ENCODE measurements at regions not wholly inside any gene's neighbourhood (a gene's known extent, or its start where the extent isn't known, plus 50 kb on each side); places are given as distances from the start of the nearest gene placed in this dataset.

DNA sequence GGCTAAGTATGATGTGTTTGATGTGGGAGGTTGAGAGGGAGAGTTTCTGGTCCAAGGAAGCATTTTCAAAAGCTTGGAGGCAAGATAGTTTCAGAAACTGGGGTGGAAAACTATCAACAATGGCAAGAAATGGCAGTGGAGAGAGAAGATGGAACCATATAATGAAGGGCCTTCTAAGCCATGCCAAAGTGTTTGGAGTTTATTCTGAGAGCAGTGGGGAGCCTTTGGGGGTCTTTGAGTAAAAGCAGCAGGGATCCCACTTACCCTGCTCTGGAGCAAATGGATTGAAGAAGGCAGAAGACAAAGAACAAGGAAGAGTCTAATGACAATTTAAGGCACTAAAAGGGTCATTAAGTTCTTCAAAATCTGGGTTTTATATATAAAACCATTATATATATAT lies 538.9 kb downstream of the UTRN start:
- H3K36me3 ChIP-seq = peaks cover 0 to 18% of the 10 kb centered on the region in 2 donors
- intact Hi-C loops (cut with DNase I) = no loop called here

DNA sequence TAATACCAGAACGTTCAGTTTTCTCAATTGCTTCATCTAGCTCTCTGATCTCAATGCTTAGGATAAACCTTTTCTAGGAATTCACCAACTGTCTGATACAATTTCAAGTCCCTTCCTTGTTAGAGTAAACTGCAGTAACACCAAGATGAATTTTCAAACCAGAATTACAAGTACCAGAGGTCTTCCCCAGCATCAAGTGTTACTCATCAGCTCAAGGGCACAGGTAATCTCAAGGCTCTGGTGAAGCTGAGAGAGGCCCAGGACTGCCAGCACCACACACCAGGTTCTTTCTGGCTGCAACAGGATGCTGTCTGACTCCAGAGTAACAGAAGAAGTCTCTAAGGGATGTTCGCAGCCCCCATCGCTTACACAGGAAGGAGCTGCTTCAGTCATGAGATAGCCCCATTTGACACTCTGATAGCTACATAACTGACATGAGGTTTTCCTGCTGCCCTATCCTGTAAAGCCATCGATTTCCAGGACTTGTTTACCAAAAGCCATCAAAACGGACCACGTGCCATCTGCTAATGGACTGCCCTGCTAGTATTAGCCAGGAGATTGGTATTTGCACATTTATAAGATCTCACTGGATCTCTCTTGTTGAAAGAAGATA lies 549.4 kb downstream of the UTRN start:
- H3K4me3 ChIP-seq = no peak overlapping the region
- peaks cover 0 to 42% of the 10 kb centered on the region in 2 donors for H3K36me3 ChIP-seq
- intact Hi-C loops (cut with DNase I) = no loop called here
- DNase-seq (ENCODE audit: extremely low spot score in 2 of 2) = no peak
- no peaks in the 10 kb centered on the region for H3K9me3 ChIP-seq
- TF ChIP-seq POLR2AphosphoS5 (IDR thresholded peaks at IDR 0.05; ENCODE audit: insufficient read depth in 1 of 2, low read depth in 1 of 2) (no peak), POLR2A (IDR thresholded peaks at IDR 0.05) (no peak)
- TF ChIP-seq, protein P1, sequence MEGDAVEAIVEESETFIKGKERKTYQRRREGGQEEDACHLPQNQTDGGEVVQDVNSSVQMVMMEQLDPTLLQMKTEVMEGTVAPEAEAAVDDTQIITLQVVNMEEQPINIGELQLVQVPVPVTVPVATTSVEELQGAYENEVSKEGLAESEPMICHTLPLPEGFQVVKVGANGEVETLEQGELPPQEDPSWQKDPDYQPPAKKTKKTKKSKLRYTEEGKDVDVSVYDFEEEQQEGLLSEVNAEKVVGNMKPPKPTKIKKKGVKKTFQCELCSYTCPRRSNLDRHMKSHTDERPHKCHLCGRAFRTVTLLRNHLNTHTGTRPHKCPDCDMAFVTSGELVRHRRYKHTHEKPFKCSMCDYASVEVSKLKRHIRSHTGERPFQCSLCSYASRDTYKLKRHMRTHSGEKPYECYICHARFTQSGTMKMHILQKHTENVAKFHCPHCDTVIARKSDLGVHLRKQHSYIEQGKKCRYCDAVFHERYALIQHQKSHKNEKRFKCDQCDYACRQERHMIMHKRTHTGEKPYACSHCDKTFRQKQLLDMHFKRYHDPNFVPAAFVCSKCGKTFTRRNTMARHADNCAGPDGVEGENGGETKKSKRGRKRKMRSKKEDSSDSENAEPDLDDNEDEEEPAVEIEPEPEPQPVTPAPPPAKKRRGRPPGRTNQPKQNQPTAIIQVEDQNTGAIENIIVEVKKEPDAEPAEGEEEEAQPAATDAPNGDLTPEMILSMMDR (IDR thresholded peaks at IDR 0.05) = no peak
- H3K4me1 ChIP-seq = no peaks in the 10 kb centered on the region
- no peaks in the 10 kb centered on the region for H3K27me3 ChIP-seq
- H3K27ac ChIP-seq = no peak overlapping the region

More for the DNA sequence above, 538.9 kb downstream of the UTRN start:
- no peak for TF ChIP-seq POLR2A (IDR thresholded peaks at IDR 0.05)
- TF ChIP-seq POLR2AphosphoS5 (IDR thresholded peaks at IDR 0.05; ENCODE audit: insufficient read depth in 1 of 2, low read depth in 1 of 2) = no peak
- TF ChIP-seq, protein P1 (IDR thresholded peaks at IDR 0.05) = no peak
- H3K27me3 ChIP-seq = no peaks in the 10 kb centered on the region
- no peak overlapping the region for H3K4me3 ChIP-seq
- DNase-seq (ENCODE audit: extremely low spot score in 2 of 2) = no peak
- H3K9me3 ChIP-seq = no peaks in the 10 kb centered on the region
- H3K27ac ChIP-seq = no peak overlapping the region
- no peaks in the 10 kb centered on the region for H3K4me1 ChIP-seq

DNA sequence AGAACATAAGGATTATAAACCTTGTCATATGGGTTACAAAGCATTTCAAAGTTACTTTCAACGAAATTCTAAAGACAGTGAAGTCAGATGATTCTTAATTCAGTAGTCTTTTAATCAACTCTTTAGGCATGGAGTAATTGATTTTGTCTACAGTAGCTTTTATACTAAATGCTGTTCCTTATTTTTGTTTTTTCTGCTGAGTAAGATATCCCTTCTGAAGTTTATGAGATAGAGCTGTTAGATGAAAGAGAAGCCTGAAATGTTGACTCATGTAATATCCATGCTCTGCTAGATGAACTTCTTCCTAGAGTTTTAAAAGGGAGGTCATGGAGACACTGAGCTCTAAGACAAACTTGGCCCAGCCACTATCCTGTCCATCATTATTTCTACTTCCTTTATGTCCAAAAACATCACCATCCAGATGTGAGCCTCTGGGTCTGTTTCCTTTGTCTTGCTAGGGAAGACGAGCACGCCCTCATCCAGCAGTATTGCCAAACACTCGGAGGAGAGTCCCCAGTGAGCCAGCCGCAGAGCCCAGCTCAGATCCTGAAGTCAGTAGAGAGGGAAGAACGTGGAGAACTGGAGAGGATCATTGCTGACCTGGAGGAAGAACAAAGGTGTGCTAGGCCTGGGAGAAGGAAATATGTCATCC lies 550.3 kb downstream of the UTRN start:
- no peak for TF ChIP-seq POLR2A (IDR thresholded peaks at IDR 0.05)
- TF ChIP-seq, protein P1 (IDR thresholded peaks at IDR 0.05) = no peak
- TF ChIP-seq POLR2AphosphoS5 (IDR thresholded peaks at IDR 0.05; ENCODE audit: insufficient read depth in 1 of 2, low read depth in 1 of 2) = no peak
- H3K4me1 ChIP-seq = no peaks in the 10 kb centered on the region
- DNase-seq (ENCODE audit: extremely low spot score in 2 of 2) = no peak
- intact Hi-C loops (cut with DNase I) = no loop called here
- H3K9me3 ChIP-seq = no peaks in the 10 kb centered on the region
- H3K4me3 ChIP-seq = no peak overlapping the region
- H3K27me3 ChIP-seq = no peaks in the 10 kb centered on the region
- peaks cover 0 to 44% of the 10 kb centered on the region in 2 donors for H3K36me3 ChIP-seq
- H3K27ac ChIP-seq = no peak overlapping the region

DNA sequence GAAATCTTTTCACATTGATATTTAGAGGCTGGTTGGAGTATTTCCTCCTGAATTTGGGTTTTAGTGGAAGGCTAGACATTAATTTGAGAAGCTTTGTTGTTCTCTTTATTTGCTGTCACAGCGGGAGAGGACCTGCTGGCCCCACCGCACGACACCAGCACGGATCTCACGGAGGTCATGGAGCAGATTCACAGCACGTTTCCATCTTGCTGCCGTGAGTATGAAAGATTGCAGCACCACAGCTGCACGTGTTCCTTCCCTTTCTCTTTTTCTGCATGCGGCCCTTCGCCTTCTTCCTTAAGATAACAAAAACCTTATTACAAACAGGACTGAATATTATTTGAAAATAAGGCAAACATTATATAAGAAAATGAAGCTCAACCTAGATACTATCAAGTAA lies 555.5 kb downstream of the UTRN start:
- H3K27me3 ChIP-seq = no peaks in the 10 kb centered on the region
- no peak for TF ChIP-seq POLR2AphosphoS5 (IDR thresholded peaks at IDR 0.05; ENCODE audit: insufficient read depth in 1 of 2, low read depth in 1 of 2)
- TF ChIP-seq, protein P1 (IDR thresholded peaks at IDR 0.05) = no peak
- TF ChIP-seq POLR2A (IDR thresholded peaks at IDR 0.05) = no peak
- no peaks in the 10 kb centered on the region for H3K4me1 ChIP-seq
- H3K27ac ChIP-seq = no peak overlapping the region
- H3K9me3 ChIP-seq = no peaks in the 10 kb centered on the region
- H3K36me3 ChIP-seq = peaks cover 0 to 44% of the 10 kb centered on the region in 2 donors
- intact Hi-C loops (cut with DNase I) = no loop called here
- H3K4me3 ChIP-seq = no peak overlapping the region
- no peak for DNase-seq (ENCODE audit: extremely low spot score in 2 of 2)

DNA sequence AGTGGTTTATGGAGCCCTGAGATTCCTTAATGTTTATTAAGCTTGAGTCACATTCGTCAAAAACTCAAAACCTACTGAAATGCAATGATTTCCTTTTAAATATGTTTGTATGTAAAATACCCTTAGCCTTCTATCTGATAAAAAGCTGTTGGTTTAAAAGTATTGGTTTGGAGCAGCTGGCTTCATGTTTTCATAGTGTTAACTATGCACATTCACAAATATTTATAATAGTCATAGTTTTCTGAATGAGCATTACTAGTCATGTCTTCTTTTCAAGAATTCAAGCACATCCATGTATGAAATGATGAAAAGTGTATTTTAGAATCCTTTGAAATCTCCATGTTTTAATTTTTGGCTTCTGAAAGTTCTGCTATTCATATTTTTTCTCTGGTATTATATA lies 558.6 kb downstream of the UTRN start:
- H3K4me1 ChIP-seq = no peaks in the 10 kb centered on the region
- intact Hi-C loops (cut with DNase I) = no loop called here
- H3K36me3 ChIP-seq = peaks cover 0 to 14% of the 10 kb centered on the region in 2 donors
- H3K27ac ChIP-seq = no peak overlapping the region
- no peaks in the 10 kb centered on the region for H3K9me3 ChIP-seq
- H3K4me3 ChIP-seq = no peak overlapping the region
- TF ChIP-seq, protein P1 (IDR thresholded peaks at IDR 0.05) = no peak
- TF ChIP-seq POLR2A (IDR thresholded peaks at IDR 0.05) = no peak
- TF ChIP-seq POLR2AphosphoS5 (IDR thresholded peaks at IDR 0.05; ENCODE audit: insufficient read depth in 1 of 2, low read depth in 1 of 2) = no peak
- no peak for DNase-seq (ENCODE audit: extremely low spot score in 2 of 2)
- no peaks in the 10 kb centered on the region for H3K27me3 ChIP-seq

Data from vagina (tissue), 2 donors.